ENCODE measurements at regions not wholly inside any gene's neighbourhood (a gene's known extent, or its start where the extent isn't known, plus 50 kb on each side); places are given as distances from the start of the nearest gene placed in this dataset.

DNA sequence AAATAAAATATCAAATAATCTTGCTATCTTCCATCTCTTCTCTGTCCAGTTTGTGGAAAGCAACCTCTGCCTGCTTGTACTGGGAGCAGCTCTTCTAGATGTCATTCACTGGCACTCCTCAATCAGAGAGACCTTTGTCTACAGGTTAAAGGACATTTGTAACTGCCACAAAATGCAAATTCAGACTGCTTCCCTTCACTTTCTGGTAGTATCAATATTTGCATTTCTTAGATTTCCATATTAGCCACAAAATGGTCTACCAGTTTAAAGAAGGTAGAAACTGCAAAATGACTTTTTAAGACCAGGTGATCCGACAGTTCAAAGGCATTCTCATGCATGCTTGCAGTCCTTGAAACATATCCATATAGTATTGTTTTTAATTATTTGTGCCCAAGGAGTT lies 51.7 kb upstream of the RCN1 start:
- no peaks in the 10 kb centered on the region for H3K9me3 ChIP-seq (ENCODE audit: insufficient read depth in 2 of 2, low read depth in 1 of 2, low read length in 1 of 2)
- no peaks in the 10 kb centered on the region for H3K36me3 ChIP-seq (ENCODE audit: control insufficient read depth in 2 of 4, insufficient read depth in 4 of 4, low read length in 3 of 4)
- H3K79me2 ChIP-seq (ENCODE audit: control insufficient read depth in 1 of 2, insufficient read depth in 2 of 2, low read length in 2 of 2) = no peaks in the 10 kb centered on the region
- TF ChIP-seq, protein P1, sequence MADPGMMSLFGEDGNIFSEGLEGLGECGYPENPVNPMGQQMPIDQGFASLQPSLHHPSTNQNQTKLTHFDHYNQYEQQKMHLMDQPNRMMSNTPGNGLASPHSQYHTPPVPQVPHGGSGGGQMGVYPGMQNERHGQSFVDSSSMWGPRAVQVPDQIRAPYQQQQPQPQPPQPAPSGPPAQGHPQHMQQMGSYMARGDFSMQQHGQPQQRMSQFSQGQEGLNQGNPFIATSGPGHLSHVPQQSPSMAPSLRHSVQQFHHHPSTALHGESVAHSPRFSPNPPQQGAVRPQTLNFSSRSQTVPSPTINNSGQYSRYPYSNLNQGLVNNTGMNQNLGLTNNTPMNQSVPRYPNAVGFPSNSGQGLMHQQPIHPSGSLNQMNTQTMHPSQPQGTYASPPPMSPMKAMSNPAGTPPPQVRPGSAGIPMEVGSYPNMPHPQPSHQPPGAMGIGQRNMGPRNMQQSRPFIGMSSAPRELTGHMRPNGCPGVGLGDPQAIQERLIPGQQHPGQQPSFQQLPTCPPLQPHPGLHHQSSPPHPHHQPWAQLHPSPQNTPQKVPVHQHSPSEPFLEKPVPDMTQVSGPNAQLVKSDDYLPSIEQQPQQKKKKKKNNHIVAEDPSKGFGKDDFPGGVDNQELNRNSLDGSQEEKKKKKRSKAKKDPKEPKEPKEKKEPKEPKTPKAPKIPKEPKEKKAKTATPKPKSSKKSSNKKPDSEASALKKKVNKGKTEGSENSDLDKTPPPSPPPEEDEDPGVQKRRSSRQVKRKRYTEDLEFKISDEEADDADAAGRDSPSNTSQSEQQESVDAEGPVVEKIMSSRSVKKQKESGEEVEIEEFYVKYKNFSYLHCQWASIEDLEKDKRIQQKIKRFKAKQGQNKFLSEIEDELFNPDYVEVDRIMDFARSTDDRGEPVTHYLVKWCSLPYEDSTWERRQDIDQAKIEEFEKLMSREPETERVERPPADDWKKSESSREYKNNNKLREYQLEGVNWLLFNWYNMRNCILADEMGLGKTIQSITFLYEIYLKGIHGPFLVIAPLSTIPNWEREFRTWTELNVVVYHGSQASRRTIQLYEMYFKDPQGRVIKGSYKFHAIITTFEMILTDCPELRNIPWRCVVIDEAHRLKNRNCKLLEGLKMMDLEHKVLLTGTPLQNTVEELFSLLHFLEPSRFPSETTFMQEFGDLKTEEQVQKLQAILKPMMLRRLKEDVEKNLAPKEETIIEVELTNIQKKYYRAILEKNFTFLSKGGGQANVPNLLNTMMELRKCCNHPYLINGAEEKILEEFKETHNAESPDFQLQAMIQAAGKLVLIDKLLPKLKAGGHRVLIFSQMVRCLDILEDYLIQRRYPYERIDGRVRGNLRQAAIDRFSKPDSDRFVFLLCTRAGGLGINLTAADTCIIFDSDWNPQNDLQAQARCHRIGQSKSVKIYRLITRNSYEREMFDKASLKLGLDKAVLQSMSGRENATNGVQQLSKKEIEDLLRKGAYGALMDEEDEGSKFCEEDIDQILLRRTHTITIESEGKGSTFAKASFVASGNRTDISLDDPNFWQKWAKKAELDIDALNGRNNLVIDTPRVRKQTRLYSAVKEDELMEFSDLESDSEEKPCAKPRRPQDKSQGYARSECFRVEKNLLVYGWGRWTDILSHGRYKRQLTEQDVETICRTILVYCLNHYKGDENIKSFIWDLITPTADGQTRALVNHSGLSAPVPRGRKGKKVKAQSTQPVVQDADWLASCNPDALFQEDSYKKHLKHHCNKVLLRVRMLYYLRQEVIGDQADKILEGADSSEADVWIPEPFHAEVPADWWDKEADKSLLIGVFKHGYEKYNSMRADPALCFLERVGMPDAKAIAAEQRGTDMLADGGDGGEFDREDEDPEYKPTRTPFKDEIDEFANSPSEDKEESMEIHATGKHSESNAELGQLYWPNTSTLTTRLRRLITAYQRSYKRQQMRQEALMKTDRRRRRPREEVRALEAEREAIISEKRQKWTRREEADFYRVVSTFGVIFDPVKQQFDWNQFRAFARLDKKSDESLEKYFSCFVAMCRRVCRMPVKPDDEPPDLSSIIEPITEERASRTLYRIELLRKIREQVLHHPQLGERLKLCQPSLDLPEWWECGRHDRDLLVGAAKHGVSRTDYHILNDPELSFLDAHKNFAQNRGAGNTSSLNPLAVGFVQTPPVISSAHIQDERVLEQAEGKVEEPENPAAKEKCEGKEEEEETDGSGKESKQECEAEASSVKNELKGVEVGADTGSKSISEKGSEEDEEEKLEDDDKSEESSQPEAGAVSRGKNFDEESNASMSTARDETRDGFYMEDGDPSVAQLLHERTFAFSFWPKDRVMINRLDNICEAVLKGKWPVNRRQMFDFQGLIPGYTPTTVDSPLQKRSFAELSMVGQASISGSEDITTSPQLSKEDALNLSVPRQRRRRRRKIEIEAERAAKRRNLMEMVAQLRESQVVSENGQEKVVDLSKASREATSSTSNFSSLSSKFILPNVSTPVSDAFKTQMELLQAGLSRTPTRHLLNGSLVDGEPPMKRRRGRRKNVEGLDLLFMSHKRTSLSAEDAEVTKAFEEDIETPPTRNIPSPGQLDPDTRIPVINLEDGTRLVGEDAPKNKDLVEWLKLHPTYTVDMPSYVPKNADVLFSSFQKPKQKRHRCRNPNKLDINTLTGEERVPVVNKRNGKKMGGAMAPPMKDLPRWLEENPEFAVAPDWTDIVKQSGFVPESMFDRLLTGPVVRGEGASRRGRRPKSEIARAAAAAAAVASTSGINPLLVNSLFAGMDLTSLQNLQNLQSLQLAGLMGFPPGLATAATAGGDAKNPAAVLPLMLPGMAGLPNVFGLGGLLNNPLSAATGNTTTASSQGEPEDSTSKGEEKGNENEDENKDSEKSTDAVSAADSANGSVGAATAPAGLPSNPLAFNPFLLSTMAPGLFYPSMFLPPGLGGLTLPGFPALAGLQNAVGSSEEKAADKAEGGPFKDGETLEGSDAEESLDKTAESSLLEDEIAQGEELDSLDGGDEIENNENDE (IDR thresholded peaks at IDR 0.05; ENCODE audit: insufficient replicate concordance, low read length) = no peak
- no peak for FAIRE-seq
- H3K4me1 ChIP-seq (replicated peaks in 1 of 4; ENCODE audit: control insufficient read depth in 3 of 4, insufficient read depth in 4 of 4, low read length in 3 of 4) = no peaks in the 10 kb centered on the region
- H3K27me3 ChIP-seq (replicated peaks in 1 of 4; ENCODE audit: control insufficient read depth in 3 of 4, extremely low read depth in 1 of 4, insufficient read depth in 3 of 4, low read length in 3 of 4) = no peaks in the 10 kb centered on the region
- H3K14ac ChIP-seq (ENCODE audit: insufficient read length) = no peak overlapping the region
- no peak overlapping the region for H3K18ac ChIP-seq (ENCODE audit: extremely low read depth, low read length)
- WGBS, 2 experiments (ENCODE audit: extremely low coverage in 1 of 2, insufficient coverage in 1 of 2, insufficient read length in 1 of 2, insufficient replicate concordance in 2 of 2, low coverage in 1 of 2, low lambda C conversion rate in 2 of 2, missing lambda C conversion rate in 1 of 2) = 95% methylated on average over 1 of the region's 1 CpG; no CpG with 5 or more reads in 1 of the 2 experiments
- no peak overlapping the region for H2BK15ac ChIP-seq (ENCODE audit: low read length)
- H2BK12ac ChIP-seq (ENCODE audit: low read depth, low read length) = no peak overlapping the region
- no peaks in the 10 kb centered on the region for H3K23me2 ChIP-seq (ENCODE audit: low read depth, low read length)
- no peak overlapping the region for H3K4me2 ChIP-seq (ENCODE audit: insufficient read depth in 1 of 2, low read depth in 2 of 2, low read length in 2 of 2)
- CTCF ChIA-PET (ENCODE audit: partially characterized antibody) = interaction anchor here (1.0 to 2.8 kb wide), 5 partner anchors 10 to 134 kb away, joined by 3 to 17 read pairs (median 5); no protein-coding TSS in a partner anchor
- POLR2A ChIA-PET (ENCODE audit: partially characterized antibody) = no interaction called here
- H2BK5ac ChIP-seq (ENCODE audit: low read depth, low read length) = no peak overlapping the region
- DNase-seq (ENCODE audit: low read depth in 1 of 2, low spot score in 2 of 2) = no peak
- H4K20me1 ChIP-seq (replicated peaks in 1 of 2; ENCODE audit: control insufficient read depth in 1 of 2, insufficient read depth in 2 of 2, low read length in 2 of 2) = no peaks in the 10 kb centered on the region
- no peak overlapping the region for H4K91ac ChIP-seq (replicated peaks; ENCODE audit: insufficient read length, low read length)
- H4K8ac ChIP-seq (ENCODE audit: extremely low read depth, insufficient read depth, low read length) = no peak overlapping the region
- H4K5ac ChIP-seq (ENCODE audit: insufficient read length, low read depth, low read length) = no peak overlapping the region
- no peaks in the 10 kb centered on the region for H3K79me1 ChIP-seq (ENCODE audit: low read depth, low read length)
- H3K56ac ChIP-seq (replicated peaks; ENCODE audit: insufficient read length, low read depth, low read length) = no peak overlapping the region
- no peak overlapping the region for H2BK120ac ChIP-seq (replicated peaks; ENCODE audit: low read depth, low read length)
- no peak overlapping the region for H2AFZ ChIP-seq (ENCODE audit: low read length)
- H3K9ac ChIP-seq (replicated peaks in 1 of 4; ENCODE audit: extremely low read depth in 1 of 4, low read depth in 3 of 4, low read length in 3 of 4) = no peak overlapping the region
- H2AK5ac ChIP-seq (ENCODE audit: low read depth, low read length) = no peak overlapping the region
- no peak overlapping the region for H3K27ac ChIP-seq (ENCODE audit: low read depth, low read length)
- no peak overlapping the region for H3K4ac ChIP-seq (replicated peaks; ENCODE audit: insufficient read length, low read depth, low read length)
- H2BK20ac ChIP-seq (ENCODE audit: low read length) = no peak overlapping the region
- no peak overlapping the region for H3K23ac ChIP-seq (ENCODE audit: insufficient read length)
- no peak overlapping the region for H3K4me3 ChIP-seq (ENCODE audit: extremely low read depth in 1 of 4, insufficient read depth in 2 of 4, low read depth in 3 of 4, low read length in 4 of 4)

All from H1 (cell line).